Loucy (cell line): ENCODE measurements at regions not wholly inside any gene's neighbourhood (a gene's known extent, or its start where the extent isn't known, plus 50 kb on each side); places are given as distances from the start of the nearest gene placed in this dataset.

Source experiments
- EZH2phosphoT487 ChIP-seq: fragments of 200-600 bp; IDR thresholded peaks from 2 replicates; pipeline ENCODE4 v1.6.1; 2018; ENCODE audit warnings: antibody characterized with exemption, mild to moderate bottlenecking, moderate library complexity, borderline replicate concordance
- TF ChIP-seq, protein P1 (sequence below): fragments of 200-600 bp; sonication (generic); conservative IDR thresholded peaks from 2 replicates; pipeline ENCODE4 v1.5.1; 2014; ENCODE audit warnings: mild to moderate bottlenecking, antibody characterized with exemption, low read length

DNA sequence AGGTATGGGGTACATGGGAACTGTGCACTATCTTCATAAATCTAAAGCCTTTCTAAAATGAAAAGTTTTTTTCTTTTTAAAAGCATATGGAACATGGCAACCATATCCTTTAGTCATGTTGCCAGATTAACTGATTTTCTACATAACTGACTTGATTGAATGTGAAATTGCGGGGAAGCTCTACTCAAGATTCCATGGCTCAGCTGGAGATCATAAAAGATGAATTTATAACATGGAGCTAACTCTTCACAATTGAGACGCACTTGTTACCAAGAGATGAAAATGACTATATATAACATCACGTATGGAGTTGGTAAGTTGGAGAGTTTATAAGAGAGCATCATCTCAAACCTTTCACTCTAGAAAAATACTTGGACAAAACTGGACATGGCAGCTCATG lies 190.2 kb upstream of the MYO3A start:
- TF ChIP-seq, protein P1, sequence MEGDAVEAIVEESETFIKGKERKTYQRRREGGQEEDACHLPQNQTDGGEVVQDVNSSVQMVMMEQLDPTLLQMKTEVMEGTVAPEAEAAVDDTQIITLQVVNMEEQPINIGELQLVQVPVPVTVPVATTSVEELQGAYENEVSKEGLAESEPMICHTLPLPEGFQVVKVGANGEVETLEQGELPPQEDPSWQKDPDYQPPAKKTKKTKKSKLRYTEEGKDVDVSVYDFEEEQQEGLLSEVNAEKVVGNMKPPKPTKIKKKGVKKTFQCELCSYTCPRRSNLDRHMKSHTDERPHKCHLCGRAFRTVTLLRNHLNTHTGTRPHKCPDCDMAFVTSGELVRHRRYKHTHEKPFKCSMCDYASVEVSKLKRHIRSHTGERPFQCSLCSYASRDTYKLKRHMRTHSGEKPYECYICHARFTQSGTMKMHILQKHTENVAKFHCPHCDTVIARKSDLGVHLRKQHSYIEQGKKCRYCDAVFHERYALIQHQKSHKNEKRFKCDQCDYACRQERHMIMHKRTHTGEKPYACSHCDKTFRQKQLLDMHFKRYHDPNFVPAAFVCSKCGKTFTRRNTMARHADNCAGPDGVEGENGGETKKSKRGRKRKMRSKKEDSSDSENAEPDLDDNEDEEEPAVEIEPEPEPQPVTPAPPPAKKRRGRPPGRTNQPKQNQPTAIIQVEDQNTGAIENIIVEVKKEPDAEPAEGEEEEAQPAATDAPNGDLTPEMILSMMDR: no peak
- TF ChIP-seq EZH2phosphoT487: no peak
